ENCODE measurements at regions not wholly inside any gene's neighbourhood (a gene's known extent, or its start where the extent isn't known, plus 50 kb on each side); places are given as distances from the start of the nearest gene placed in this dataset.

DNA sequence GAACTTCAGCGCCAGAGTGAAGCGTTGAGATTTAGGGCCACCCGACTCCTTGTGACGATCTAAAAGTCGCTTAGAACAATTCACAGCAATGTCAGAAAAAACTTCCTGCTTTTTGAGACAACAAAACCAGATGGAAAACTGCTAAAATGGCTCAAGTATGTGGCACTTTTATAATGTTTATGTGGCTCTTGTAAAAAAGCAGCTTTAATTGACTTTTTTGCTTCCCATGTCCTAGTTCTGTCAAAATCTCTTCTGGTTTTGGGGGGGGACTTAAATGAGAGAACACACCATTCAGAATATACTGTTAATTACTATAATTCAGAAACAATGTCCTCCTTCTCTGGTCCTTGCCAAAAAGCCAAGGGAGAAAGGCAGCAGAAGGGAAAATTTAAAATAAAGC is 154.7 kb upstream of the LSM14A start:
- TF ChIP-seq, protein P1, sequence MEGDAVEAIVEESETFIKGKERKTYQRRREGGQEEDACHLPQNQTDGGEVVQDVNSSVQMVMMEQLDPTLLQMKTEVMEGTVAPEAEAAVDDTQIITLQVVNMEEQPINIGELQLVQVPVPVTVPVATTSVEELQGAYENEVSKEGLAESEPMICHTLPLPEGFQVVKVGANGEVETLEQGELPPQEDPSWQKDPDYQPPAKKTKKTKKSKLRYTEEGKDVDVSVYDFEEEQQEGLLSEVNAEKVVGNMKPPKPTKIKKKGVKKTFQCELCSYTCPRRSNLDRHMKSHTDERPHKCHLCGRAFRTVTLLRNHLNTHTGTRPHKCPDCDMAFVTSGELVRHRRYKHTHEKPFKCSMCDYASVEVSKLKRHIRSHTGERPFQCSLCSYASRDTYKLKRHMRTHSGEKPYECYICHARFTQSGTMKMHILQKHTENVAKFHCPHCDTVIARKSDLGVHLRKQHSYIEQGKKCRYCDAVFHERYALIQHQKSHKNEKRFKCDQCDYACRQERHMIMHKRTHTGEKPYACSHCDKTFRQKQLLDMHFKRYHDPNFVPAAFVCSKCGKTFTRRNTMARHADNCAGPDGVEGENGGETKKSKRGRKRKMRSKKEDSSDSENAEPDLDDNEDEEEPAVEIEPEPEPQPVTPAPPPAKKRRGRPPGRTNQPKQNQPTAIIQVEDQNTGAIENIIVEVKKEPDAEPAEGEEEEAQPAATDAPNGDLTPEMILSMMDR (IDR thresholded peaks at IDR 0.05; ENCODE audit: low read depth, low read length, poor library complexity, severe bottlenecking), result no peak
- TF ChIP-seq EZH2phosphoT487 (IDR thresholded peaks at IDR 0.05; ENCODE audit: borderline replicate concordance, low read length), result no peak
